ENCODE measurements at regions not wholly inside any gene's neighbourhood (a gene's known extent, or its start where the extent isn't known, plus 50 kb on each side); places are given as distances from the start of the nearest gene placed in this dataset.
"Not testable (repeated sequence)": the region's sequence is repeated elsewhere in the genome, so short reads cannot be mapped to it uniquely, and the experiment has no call there.

DNA sequence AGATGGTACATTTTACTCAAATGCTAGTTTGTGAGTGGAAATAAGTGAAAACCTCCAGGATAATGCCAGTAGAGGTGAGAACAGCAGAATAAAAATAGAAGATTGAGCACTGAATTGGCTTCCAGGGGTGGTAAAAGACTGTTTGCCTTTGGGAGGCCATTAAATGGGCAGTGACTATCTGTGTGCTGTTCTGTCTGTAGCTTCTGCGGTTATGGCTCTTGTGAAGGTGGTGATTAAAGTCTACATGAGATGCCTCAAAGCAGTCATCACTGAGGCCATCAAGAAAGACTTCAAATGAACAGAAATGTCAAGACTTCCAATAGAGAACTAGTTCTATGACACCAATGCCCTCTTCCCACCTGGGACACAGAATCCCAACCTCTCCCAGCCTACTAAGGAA lies 108.8 kb downstream of the EFHB start:
- Histone ChIP-seq H3K27me3 (ENCODE audit: insufficient read depth, low read depth) (no peaks in the 10 kb centered on the region), H4K20me1 (ENCODE audit: insufficient read depth) (no peaks in the 10 kb centered on the region), H3K79me2 (ENCODE audit: insufficient read depth, low read depth) (no peaks in the 10 kb centered on the region), H3K4me2 (no peak overlapping the region), H3K27ac (no peak overlapping the region), H3K36me3 (ENCODE audit: insufficient read depth) (no peaks in the 10 kb centered on the region), H3K4me3 (IDR thresholded peaks at IDR 0.05; ENCODE audit: insufficient read depth, low read depth, low read length) (no peak overlapping the region), H2AFZ (ENCODE audit: low read depth) (no peak overlapping the region), H3K9ac (no peak overlapping the region), H3K4me1 (ENCODE audit: low read depth, poor library complexity, severe bottlenecking) (no peaks in the 10 kb centered on the region)
- TF ChIP-seq, protein P1, sequence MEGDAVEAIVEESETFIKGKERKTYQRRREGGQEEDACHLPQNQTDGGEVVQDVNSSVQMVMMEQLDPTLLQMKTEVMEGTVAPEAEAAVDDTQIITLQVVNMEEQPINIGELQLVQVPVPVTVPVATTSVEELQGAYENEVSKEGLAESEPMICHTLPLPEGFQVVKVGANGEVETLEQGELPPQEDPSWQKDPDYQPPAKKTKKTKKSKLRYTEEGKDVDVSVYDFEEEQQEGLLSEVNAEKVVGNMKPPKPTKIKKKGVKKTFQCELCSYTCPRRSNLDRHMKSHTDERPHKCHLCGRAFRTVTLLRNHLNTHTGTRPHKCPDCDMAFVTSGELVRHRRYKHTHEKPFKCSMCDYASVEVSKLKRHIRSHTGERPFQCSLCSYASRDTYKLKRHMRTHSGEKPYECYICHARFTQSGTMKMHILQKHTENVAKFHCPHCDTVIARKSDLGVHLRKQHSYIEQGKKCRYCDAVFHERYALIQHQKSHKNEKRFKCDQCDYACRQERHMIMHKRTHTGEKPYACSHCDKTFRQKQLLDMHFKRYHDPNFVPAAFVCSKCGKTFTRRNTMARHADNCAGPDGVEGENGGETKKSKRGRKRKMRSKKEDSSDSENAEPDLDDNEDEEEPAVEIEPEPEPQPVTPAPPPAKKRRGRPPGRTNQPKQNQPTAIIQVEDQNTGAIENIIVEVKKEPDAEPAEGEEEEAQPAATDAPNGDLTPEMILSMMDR (conservative IDR thresholded peaks at IDR 0.05; ENCODE audit: low read depth, low read length), result no peak

DNA sequence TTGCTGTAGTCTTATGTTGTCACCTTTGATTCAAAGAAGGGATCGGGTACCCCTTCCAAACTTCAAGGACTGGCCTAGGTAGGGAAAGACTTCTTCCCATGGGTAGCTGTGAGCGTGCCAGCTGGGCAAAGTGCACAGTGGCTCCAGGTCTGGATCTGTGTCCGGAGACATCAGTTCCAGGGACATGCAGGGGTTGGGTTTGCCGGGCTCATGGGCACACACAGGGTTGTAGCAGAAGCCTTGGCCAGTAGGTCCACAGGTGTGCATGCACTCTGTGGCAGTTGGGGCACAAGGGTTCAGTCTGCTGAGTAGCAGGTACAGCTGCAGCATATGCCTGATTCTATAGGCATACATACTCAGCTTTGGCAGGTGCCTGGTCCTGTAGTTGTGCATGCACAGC lies 111.2 kb downstream of the EFHB start:
- H3K27me3 ChIP-seq (ENCODE audit: insufficient read depth, low read depth), result no peaks in the 10 kb centered on the region
- no peak overlapping the region for H3K4me3 ChIP-seq (IDR thresholded peaks at IDR 0.05; ENCODE audit: insufficient read depth, low read depth, low read length)
- H3K36me3 ChIP-seq (ENCODE audit: insufficient read depth), result no peaks in the 10 kb centered on the region
- no peak overlapping the region for H3K27ac ChIP-seq
- no peak overlapping the region for H3K4me2 ChIP-seq
- H3K9ac ChIP-seq, result no peak overlapping the region
- TF ChIP-seq, protein P1 (conservative IDR thresholded peaks at IDR 0.05; ENCODE audit: low read depth, low read length), result no peak
- H2AFZ ChIP-seq (ENCODE audit: low read depth), result no peak overlapping the region
- H3K79me2 ChIP-seq (ENCODE audit: insufficient read depth, low read depth), result no peaks in the 10 kb centered on the region
- H3K4me1 ChIP-seq (ENCODE audit: low read depth, poor library complexity, severe bottlenecking), result no peaks in the 10 kb centered on the region
- H4K20me1 ChIP-seq (ENCODE audit: insufficient read depth), result no peaks in the 10 kb centered on the region

DNA sequence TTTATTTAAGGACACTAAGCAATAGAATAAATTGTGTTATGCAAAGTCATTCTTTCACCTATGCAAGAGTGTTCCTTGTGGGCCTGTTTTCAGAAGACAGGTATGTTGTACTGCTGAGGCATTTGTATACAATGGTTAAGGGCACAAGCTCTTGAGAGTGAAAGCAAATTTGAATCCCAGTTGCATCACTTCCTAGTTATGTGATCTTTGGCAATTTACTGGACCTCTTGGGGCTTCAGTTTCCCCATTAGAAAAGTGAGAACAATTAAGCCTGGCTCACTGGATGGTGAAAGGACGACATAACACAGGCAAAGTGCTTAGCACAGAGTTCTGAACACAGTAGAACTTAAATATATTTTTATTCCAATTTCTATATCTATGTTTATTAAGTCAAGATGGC lies 117.4 kb downstream of the EFHB start:
- Histone ChIP-seq H3K4me3 (IDR thresholded peaks at IDR 0.05; ENCODE audit: insufficient read depth, low read depth, low read length) (no peak overlapping the region), H3K36me3 (ENCODE audit: insufficient read depth) (no peaks in the 10 kb centered on the region), H2AFZ (ENCODE audit: low read depth) (no peak overlapping the region), H3K4me2 (no peak overlapping the region), H3K79me2 (ENCODE audit: insufficient read depth, low read depth) (no peaks in the 10 kb centered on the region), H3K9ac (no peak overlapping the region), H3K27me3 (ENCODE audit: insufficient read depth, low read depth) (no peaks in the 10 kb centered on the region), H3K4me1 (ENCODE audit: low read depth, poor library complexity, severe bottlenecking) (no peaks in the 10 kb centered on the region), H4K20me1 (ENCODE audit: insufficient read depth) (no peaks in the 10 kb centered on the region), H3K27ac (no peak overlapping the region)
- TF ChIP-seq, protein P1 (conservative IDR thresholded peaks at IDR 0.05; ENCODE audit: low read depth, low read length), result no peak

DNA sequence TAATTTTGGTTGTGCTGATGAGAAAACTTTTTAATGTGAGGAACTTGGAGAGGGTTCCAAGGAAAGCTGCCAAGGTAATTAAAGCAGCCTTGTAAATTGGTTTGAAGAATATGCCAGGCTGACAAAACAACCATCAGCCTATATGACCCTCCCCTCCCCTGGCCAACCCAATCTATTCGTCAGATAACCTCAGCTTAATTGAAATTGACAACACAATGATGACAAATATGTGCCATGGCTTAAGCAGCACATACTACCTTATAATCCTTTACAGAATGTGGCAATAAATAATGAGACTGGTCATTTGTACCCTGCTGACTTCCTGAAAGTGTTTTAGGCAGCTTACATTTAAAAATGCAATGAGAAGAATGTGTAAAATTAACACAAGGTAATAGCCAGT lies 118.2 kb downstream of the EFHB start:
- Histone ChIP-seq H3K36me3 (ENCODE audit: insufficient read depth) (no peaks in the 10 kb centered on the region), H2AFZ (ENCODE audit: low read depth) (no peak overlapping the region), H3K79me2 (ENCODE audit: insufficient read depth, low read depth) (no peaks in the 10 kb centered on the region), H3K4me2 (no peak overlapping the region), H3K9ac (no peak overlapping the region), H3K27ac (no peak overlapping the region), H3K4me3 (IDR thresholded peaks at IDR 0.05; ENCODE audit: insufficient read depth, low read depth, low read length) (no peak overlapping the region), H4K20me1 (ENCODE audit: insufficient read depth) (no peaks in the 10 kb centered on the region), H3K4me1 (ENCODE audit: low read depth, poor library complexity, severe bottlenecking) (no peaks in the 10 kb centered on the region), H3K27me3 (ENCODE audit: insufficient read depth, low read depth) (no peaks in the 10 kb centered on the region)
- TF ChIP-seq, protein P1 (conservative IDR thresholded peaks at IDR 0.05; ENCODE audit: low read depth, low read length), result no peak

DNA sequence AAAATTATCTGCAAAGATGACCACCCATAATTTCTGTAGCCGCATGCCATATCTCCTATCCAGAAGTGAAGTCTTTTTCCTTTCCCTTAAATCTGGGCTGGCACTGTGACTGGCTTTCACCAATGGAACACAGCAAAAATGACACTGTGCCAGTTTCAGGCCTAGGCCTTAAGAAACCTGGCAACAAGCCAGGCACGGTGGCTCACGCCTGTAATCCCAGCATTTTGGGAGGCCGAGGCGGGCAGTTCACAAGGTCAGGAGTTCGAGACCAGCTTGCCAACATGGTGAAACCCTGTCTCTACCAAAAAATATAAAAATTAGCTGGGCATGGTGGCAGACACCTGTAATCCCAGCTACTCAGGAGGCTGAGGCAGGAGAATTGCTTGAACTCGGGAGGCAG lies 120.3 kb downstream of the EFHB start:
- not testable (repeated sequence) for H3K27me3 ChIP-seq (ENCODE audit: insufficient read depth, low read depth); H3K4me3 ChIP-seq (IDR thresholded peaks at IDR 0.05; ENCODE audit: insufficient read depth, low read depth, low read length); H3K36me3 ChIP-seq (ENCODE audit: insufficient read depth); H3K9ac ChIP-seq; H4K20me1 ChIP-seq (ENCODE audit: insufficient read depth); H3K79me2 ChIP-seq (ENCODE audit: insufficient read depth, low read depth); H3K27ac ChIP-seq; H3K4me2 ChIP-seq; H3K4me1 ChIP-seq (ENCODE audit: low read depth, poor library complexity, severe bottlenecking); H2AFZ ChIP-seq (ENCODE audit: low read depth)

Measured in KMS-11 (cell line).